GM12875 (cell line): ENCODE measurements at regions not wholly inside any gene's neighbourhood (a gene's known extent, or its start where the extent isn't known, plus 50 kb on each side); places are given as distances from the start of the nearest gene placed in this dataset.
"Not testable (repeated sequence)": the region's sequence is repeated elsewhere in the genome, so short reads cannot be mapped to it uniquely, and the experiment has no call there.

Experiments used
- H3K4me3 ChIP-seq: one replicate; pipeline ENCODE4 v1.5.1; 2011; ENCODE audit warnings: low read depth, low read length, control low read depth
- TF ChIP-seq, protein P1 (sequence below): IDR thresholded peaks from 2 replicates; pipeline ENCODE4 v1.5.1; 2011; ENCODE audit warnings: low read depth, mild to moderate bottlenecking, control low read depth, inconsistent platforms, low read length, moderate library complexity, borderline replicate concordance; ENCODE audit not compliant: insufficient read depth

DNA sequence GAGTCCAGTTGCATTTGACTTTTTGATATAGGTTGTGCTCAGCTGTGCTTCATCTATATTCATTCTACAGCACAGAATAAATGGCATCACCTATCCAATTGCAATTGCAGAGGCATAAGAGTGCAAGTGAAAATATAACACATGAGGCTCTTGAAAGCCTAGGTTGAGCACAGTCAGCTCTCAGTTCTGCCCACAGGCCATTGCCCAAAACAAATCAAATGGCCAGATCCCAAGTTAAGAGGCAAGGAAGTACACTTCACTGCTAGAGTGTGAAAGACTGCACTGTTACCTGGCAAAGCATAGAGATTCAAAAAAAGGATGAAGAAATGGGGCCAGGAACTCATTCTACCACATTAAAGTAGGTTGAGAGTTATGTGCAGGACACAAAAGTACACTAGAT is 305.5 kb upstream of the SEMA6A start:
- TF ChIP-seq, protein P1, sequence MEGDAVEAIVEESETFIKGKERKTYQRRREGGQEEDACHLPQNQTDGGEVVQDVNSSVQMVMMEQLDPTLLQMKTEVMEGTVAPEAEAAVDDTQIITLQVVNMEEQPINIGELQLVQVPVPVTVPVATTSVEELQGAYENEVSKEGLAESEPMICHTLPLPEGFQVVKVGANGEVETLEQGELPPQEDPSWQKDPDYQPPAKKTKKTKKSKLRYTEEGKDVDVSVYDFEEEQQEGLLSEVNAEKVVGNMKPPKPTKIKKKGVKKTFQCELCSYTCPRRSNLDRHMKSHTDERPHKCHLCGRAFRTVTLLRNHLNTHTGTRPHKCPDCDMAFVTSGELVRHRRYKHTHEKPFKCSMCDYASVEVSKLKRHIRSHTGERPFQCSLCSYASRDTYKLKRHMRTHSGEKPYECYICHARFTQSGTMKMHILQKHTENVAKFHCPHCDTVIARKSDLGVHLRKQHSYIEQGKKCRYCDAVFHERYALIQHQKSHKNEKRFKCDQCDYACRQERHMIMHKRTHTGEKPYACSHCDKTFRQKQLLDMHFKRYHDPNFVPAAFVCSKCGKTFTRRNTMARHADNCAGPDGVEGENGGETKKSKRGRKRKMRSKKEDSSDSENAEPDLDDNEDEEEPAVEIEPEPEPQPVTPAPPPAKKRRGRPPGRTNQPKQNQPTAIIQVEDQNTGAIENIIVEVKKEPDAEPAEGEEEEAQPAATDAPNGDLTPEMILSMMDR = no peak
- H3K4me3 ChIP-seq = no peak overlapping the region

- TF ChIP-seq, protein P1 = no peak
- no peak overlapping the region for H3K4me3 ChIP-seq
Observed at GRCh38 chr5:116876240-116876840, 301.7 kb upstream of the SEMA6A start.

GRCh38 chr5:116872986-116873385 is 298.4 kb upstream of the SEMA6A start:
- TF ChIP-seq, protein P1 = no peak
- no peak overlapping the region for H3K4me3 ChIP-seq

- no peak overlapping the region for H3K4me3 ChIP-seq
- TF ChIP-seq, protein P1 = no peak
Observed at GRCh38 chr5:116872486-116872885, 297.9 kb upstream of the SEMA6A start.

DNA sequence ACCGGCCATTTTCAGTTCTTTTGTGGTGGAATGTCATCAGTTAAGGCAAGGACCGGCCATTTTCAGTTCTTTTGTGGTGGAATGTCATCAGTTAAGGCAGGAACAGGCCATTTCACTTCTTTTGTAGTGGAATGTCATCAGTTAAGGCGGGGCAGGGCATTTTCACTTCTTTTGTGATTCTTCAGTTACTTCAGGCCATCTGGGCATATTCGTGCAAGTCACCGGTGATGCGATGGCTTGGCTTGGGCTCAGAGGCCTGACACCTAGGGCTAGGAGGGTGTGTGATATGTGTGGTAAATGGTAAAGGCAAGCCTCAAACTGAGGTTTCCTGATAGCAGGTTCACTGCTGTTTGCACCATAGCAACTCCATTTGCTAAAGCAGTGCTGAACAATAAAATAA is 293.2 kb upstream of the SEMA6A start:
- H3K4me3 ChIP-seq = not testable (repeated sequence)

DNA sequence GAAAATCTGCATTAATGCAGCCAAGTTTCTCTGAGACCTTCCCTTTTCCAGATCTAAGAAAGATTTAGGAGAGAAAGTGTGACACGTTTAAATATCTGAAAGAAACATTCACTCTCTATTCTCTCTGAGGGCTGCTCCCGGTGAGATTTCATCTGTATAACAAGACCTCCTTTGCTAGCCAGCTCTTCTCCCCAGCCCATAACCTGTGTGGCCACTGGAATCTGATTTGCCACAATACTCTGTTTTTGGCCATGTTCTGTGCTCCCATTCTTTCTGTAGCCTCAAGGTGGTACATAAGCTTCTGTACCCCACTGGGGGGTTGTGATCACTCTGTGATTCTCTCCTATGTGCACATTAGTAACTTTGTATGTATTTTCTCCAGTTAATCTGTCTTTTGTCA is 291.0 kb upstream of the SEMA6A start:
- TF ChIP-seq, protein P1 = no peak
- no peak overlapping the region for H3K4me3 ChIP-seq

- TF ChIP-seq, protein P1 = no peak
- no peak overlapping the region for H3K4me3 ChIP-seq
Observed at GRCh38 chr5:116864838-116865190, 290.2 kb upstream of the SEMA6A start.

- H3K4me3 ChIP-seq = no peak overlapping the region
- TF ChIP-seq, protein P1 = no peak
Observed at GRCh38 chr5:116864157-116864837, 289.7 kb upstream of the SEMA6A start.
